Colon (tissue), 2 donors: ENCODE measurements at regions not wholly inside any gene's neighbourhood (a gene's known extent, or its start where the extent isn't known, plus 50 kb on each side); places are given as distances from the start of the nearest gene placed in this dataset.
"Not testable (repeated sequence)": the region's sequence is repeated elsewhere in the genome, so short reads cannot be mapped to it uniquely, and the experiment has no call there.

Source experiments
- FAIRE-seq: peaks from 2 replicates; lab custom pipeline; 2012; peaks lifted over from hg19 to GRCh38; lab: Jason Lieb, UNC
- donor health status: control.
- donor health status: control.

GRCh38 chr11:109680127-109680526, 258.1 kb downstream of the C11orf87 start:
- no peak for FAIRE-seq

GRCh38 chr11:109682788-109683187, 260.8 kb downstream of the C11orf87 start:
- FAIRE-seq: not testable (repeated sequence)

GRCh38 chr11:109695696-109696095, 273.7 kb downstream of the C11orf87 start:
- no peak for FAIRE-seq

GRCh38 chr11:109696191-109696897, 274.4 kb downstream of the C11orf87 start:
- no peak for FAIRE-seq

- FAIRE-seq: no peak
Measured at GRCh38 chr11:109697140-109697843, 275.3 kb downstream of the C11orf87 start.

GRCh38 chr11:109698237-109698636, 276.2 kb downstream of the C11orf87 start:
- FAIRE-seq: no peak

GRCh38 chr11:109704432-109704831, 282.4 kb downstream of the C11orf87 start:
- FAIRE-seq: no peak

- FAIRE-seq: no peak
Measured at GRCh38 chr11:109706945-109707344, 285.0 kb downstream of the C11orf87 start.

- FAIRE-seq: no peak
Measured at GRCh38 chr11:109707411-109707810, 285.4 kb downstream of the C11orf87 start.

- FAIRE-seq: no peak
Measured at GRCh38 chr11:109708184-109708583, 286.2 kb downstream of the C11orf87 start.

GRCh38 chr11:109714444-109714843, 292.5 kb downstream of the C11orf87 start:
- FAIRE-seq: not testable (repeated sequence)

- FAIRE-seq: not testable (repeated sequence)
Measured at GRCh38 chr11:109715424-109715823, 293.4 kb downstream of the C11orf87 start.

GRCh38 chr11:109726061-109726460, 304.1 kb downstream of the C11orf87 start:
- FAIRE-seq: no peak

- no peak for FAIRE-seq
Measured at GRCh38 chr11:109728056-109728455, 306.1 kb downstream of the C11orf87 start.

GRCh38 chr11:109729761-109730160, 307.8 kb downstream of the C11orf87 start:
- no peak for FAIRE-seq

GRCh38 chr11:109730669-109731068, 308.7 kb downstream of the C11orf87 start:
- no peak for FAIRE-seq

GRCh38 chr11:109731451-109731850, 309.5 kb downstream of the C11orf87 start:
- FAIRE-seq: no peak

GRCh38 chr11:109733245-109733644, 311.3 kb downstream of the C11orf87 start:
- FAIRE-seq: no peak

GRCh38 chr11:109734566-109734965, 312.6 kb downstream of the C11orf87 start:
- FAIRE-seq: no peak

GRCh38 chr11:109735128-109735527, 313.1 kb downstream of the C11orf87 start:
- no peak for FAIRE-seq

- FAIRE-seq: no peak
Measured at GRCh38 chr11:109739379-109739778, 317.4 kb downstream of the C11orf87 start.

- no peak for FAIRE-seq
Measured at GRCh38 chr11:109745996-109746625, 324.1 kb downstream of the C11orf87 start.

- no peak for FAIRE-seq
Measured at GRCh38 chr11:109747839-109748238, 325.8 kb downstream of the C11orf87 start.
